ENCODE measurements at regions not wholly inside any gene's neighbourhood (a gene's known extent, or its start where the extent isn't known, plus 50 kb on each side); places are given as distances from the start of the nearest gene placed in this dataset.

DNA sequence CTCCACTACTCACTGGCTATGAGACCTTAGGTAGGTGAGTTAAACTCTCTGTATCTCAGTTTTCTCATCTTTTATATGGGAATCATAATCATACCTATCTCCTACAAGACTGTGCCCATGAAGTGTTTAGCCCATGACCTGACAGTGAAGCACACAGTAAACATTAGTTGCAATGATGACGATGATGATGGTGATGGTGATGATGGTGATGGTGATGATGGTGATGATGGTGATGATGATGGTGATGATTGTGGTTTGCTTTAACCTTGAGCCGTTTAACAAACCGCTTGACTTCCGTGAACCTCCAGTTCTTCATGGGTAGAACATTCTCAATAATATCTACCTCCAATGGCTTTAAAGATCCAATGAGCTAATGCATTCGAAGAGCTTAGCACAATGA is 220.2 kb upstream of the MVB12B start:
- Histone ChIP-seq H3K27me3 (ENCODE audit: control insufficient read depth, low read length) (peaks cover 4% of the 10 kb centered on the region; the same call in 1 of the 2 replicates), H3K27ac (ENCODE audit: low read depth, low read length) (no peak overlapping the region), H3K4me3 (ENCODE audit: low read length) (no peak overlapping the region), H3K4me2 (ENCODE audit: low read length) (no peak overlapping the region), H3K79me2 (ENCODE audit: control insufficient read depth, low read length) (no peaks in the 10 kb centered on the region), H3F3A (ENCODE audit: control insufficient read depth, insufficient read depth) (no peaks in the 10 kb centered on the region), H3K4me1 (ENCODE audit: control insufficient read depth, low read length) (no peaks in the 10 kb centered on the region), H3K36me3 (ENCODE audit: control insufficient read depth, low read length) (no peaks in the 10 kb centered on the region), H4K20me1 (ENCODE audit: control insufficient read depth, insufficient read depth, low read depth, low read length) (no peaks in the 10 kb centered on the region), H3K9me3 (ENCODE audit: control insufficient read depth, insufficient read depth, low read length) (no peaks in the 10 kb centered on the region), H3K9me2 (replicated peaks; ENCODE audit: control insufficient read depth, low read length) (no peaks in the 10 kb centered on the region)
- TF ChIP-seq EZH2phosphoT487 (IDR thresholded peaks at IDR 0.05; ENCODE audit: borderline replicate concordance, low read length), result no peak
- TF ChIP-seq, protein P1, sequence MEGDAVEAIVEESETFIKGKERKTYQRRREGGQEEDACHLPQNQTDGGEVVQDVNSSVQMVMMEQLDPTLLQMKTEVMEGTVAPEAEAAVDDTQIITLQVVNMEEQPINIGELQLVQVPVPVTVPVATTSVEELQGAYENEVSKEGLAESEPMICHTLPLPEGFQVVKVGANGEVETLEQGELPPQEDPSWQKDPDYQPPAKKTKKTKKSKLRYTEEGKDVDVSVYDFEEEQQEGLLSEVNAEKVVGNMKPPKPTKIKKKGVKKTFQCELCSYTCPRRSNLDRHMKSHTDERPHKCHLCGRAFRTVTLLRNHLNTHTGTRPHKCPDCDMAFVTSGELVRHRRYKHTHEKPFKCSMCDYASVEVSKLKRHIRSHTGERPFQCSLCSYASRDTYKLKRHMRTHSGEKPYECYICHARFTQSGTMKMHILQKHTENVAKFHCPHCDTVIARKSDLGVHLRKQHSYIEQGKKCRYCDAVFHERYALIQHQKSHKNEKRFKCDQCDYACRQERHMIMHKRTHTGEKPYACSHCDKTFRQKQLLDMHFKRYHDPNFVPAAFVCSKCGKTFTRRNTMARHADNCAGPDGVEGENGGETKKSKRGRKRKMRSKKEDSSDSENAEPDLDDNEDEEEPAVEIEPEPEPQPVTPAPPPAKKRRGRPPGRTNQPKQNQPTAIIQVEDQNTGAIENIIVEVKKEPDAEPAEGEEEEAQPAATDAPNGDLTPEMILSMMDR (IDR thresholded peaks at IDR 0.05; ENCODE audit: low read depth, low read length, poor library complexity, severe bottlenecking), result no peak

DNA sequence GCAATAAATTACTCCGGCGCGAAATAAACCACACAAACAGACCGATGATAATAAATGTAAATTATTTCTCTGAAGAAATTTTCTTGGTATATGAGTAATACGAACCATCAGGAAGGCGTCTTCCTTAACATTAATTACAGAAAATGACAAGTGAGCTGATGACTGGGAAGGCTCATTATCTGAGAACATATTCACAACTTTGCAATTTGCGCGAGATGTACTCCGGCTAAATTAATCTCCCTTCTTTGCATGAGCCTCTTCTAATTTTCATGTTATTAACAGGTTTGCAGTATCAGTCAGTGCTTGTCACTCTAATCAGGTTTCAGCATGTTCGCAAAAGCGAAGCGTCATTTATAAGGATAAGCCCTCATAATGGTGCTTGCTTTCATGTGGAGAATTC is 218.9 kb upstream of the MVB12B start:
- Histone ChIP-seq H3K4me1 (ENCODE audit: control insufficient read depth, low read length) (no peaks in the 10 kb centered on the region), H3K9me3 (ENCODE audit: control insufficient read depth, insufficient read depth, low read length) (no peaks in the 10 kb centered on the region), H3K79me2 (ENCODE audit: control insufficient read depth, low read length) (no peaks in the 10 kb centered on the region), H3K27me3 (ENCODE audit: control insufficient read depth, low read length) (peaks cover 4% of the 10 kb centered on the region; the same call in 1 of the 2 replicates), H4K20me1 (ENCODE audit: control insufficient read depth, insufficient read depth, low read depth, low read length) (no peaks in the 10 kb centered on the region), H3K4me3 (ENCODE audit: low read length) (no peak overlapping the region), H3K36me3 (ENCODE audit: control insufficient read depth, low read length) (no peaks in the 10 kb centered on the region), H3F3A (ENCODE audit: control insufficient read depth, insufficient read depth) (no peaks in the 10 kb centered on the region), H3K9me2 (replicated peaks; ENCODE audit: control insufficient read depth, low read length) (no peaks in the 10 kb centered on the region), H3K27ac (ENCODE audit: low read depth, low read length) (no peak overlapping the region), H3K4me2 (ENCODE audit: low read length) (no peak overlapping the region)
- TF ChIP-seq EZH2phosphoT487 (IDR thresholded peaks at IDR 0.05; ENCODE audit: borderline replicate concordance, low read length), result no peak
- TF ChIP-seq, protein P1 (IDR thresholded peaks at IDR 0.05; ENCODE audit: low read depth, low read length, poor library complexity, severe bottlenecking), result no peak

DNA sequence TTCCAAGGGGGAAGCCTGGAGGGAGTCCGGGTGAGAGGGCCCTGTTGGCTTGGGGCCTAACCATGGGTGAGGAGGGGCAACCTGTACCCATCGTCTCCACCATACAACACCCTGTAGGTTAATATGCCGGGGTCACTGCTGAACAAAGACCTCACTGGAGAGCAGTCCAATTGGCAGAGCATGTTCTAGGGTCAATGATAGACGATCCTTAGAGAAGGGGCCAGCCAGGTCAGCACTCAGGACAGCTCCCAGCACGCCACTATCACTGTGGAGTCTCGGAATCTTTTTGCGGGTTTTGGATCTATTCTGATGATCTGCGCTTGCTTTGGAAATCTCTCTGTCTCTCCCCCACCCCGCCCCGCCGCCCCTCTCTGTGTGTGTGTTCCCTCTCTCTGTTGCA is 218.4 kb upstream of the MVB12B start:
- Histone ChIP-seq H3K9me2 (replicated peaks; ENCODE audit: control insufficient read depth, low read length) (no peaks in the 10 kb centered on the region), H3K36me3 (ENCODE audit: control insufficient read depth, low read length) (no peaks in the 10 kb centered on the region), H3K4me2 (ENCODE audit: low read length) (no peak overlapping the region), H3K27me3 (ENCODE audit: control insufficient read depth, low read length) (peaks cover 1% of the 10 kb centered on the region; the same call in 1 of the 2 replicates), H3K79me2 (ENCODE audit: control insufficient read depth, low read length) (no peaks in the 10 kb centered on the region), H4K20me1 (ENCODE audit: control insufficient read depth, insufficient read depth, low read depth, low read length) (no peaks in the 10 kb centered on the region), H3K4me1 (ENCODE audit: control insufficient read depth, low read length) (no peaks in the 10 kb centered on the region), H3K27ac (ENCODE audit: low read depth, low read length) (no peak overlapping the region), H3F3A (ENCODE audit: control insufficient read depth, insufficient read depth) (no peaks in the 10 kb centered on the region), H3K4me3 (ENCODE audit: low read length) (no peak overlapping the region), H3K9me3 (ENCODE audit: control insufficient read depth, insufficient read depth, low read length) (no peaks in the 10 kb centered on the region)
- TF ChIP-seq EZH2phosphoT487 (IDR thresholded peaks at IDR 0.05; ENCODE audit: borderline replicate concordance, low read length), result no peak
- TF ChIP-seq, protein P1 (IDR thresholded peaks at IDR 0.05; ENCODE audit: low read depth, low read length, poor library complexity, severe bottlenecking), result no peak

All from DOHH2 (cell line).